H1 (cell line): ENCODE measurements at regions not wholly inside any gene's neighbourhood (a gene's known extent, or its start where the extent isn't known, plus 50 kb on each side); places are given as distances from the start of the nearest gene placed in this dataset.

Experiments used
- CTCF ChIA-PET: fragments of 300-600 bp; sonication (Branson Sonifier 250); formaldehyde crosslinking; loops from one replicate; lab custom pipeline; 2021; ENCODE audit not compliant: partially characterized antibody; lab: Charles Lee
- POLR2A ChIA-PET: fragments of 300-600 bp; sonication (Branson Sonifier 250); formaldehyde crosslinking; loops from one replicate; lab custom pipeline; 2021; ENCODE audit warnings: inconsistent platforms; ENCODE audit not compliant: partially characterized antibody; lab: Charles Lee
- DNase-seq, 2 experiments: peaks; one replicate each; pipeline versions ENCODE4 v3.0.0 to v3.0.0-alpha.2; 2010 to 2022; ENCODE audit warnings: low spot score in 2 of 2, low read depth in 1 of 2, mixed read lengths in 1 of 2
- FAIRE-seq: peaks from 2 replicates; lab custom pipeline; 2011; peaks lifted over from hg19 to GRCh38; lab: Jason Lieb, UNC
- H2AFZ ChIP-seq: 2 replicates; pipeline ENCODE4 v1.8.1; 2012; ENCODE audit warnings: low read length, inconsistent platforms
- H2AK5ac ChIP-seq: 2 replicates; pipeline ENCODE4 v1.6.1; 2013; ENCODE audit warnings: low read depth, low read length
- H2BK120ac ChIP-seq: replicated peaks from 2 replicates; pipeline ENCODE3; 2013; ENCODE audit warnings: low read depth, low read length, inconsistent platforms
- H2BK12ac ChIP-seq: 2 replicates; pipeline ENCODE4 v1.6.1; 2013; ENCODE audit warnings: low read depth, low read length
- H2BK15ac ChIP-seq: 2 replicates; pipeline ENCODE4 v1.6.1; 2013; ENCODE audit warnings: low read length
- H2BK20ac ChIP-seq: 2 replicates; pipeline ENCODE4 v1.6.1; 2013; ENCODE audit warnings: low read length
- H2BK5ac ChIP-seq: 2 replicates; pipeline ENCODE4 v1.6.1; 2013; ENCODE audit warnings: low read depth, low read length
- H3K14ac ChIP-seq: 2 replicates; pipeline ENCODE4 v1.6.1; 2013; ENCODE audit warnings: inconsistent platforms; ENCODE audit not compliant: insufficient read length
- H3K18ac ChIP-seq: 2 replicates; pipeline ENCODE4 v1.6.1; 2013; ENCODE audit warnings: low read length; ENCODE audit errors: extremely low read depth
- H3K23ac ChIP-seq: 2 replicates; pipeline ENCODE4 v1.6.1; 2013; ENCODE audit warnings: inconsistent platforms; ENCODE audit not compliant: insufficient read length
- H3K23me2 ChIP-seq: 2 replicates; pipeline ENCODE4 v1.6.1; 2013; ENCODE audit warnings: low read depth, low read length
- H3K27ac ChIP-seq: 2 replicates; pipeline ENCODE4 v1.6.1; 2011; ENCODE audit warnings: low read depth, low read length, inconsistent platforms
- H3K27me3 ChIP-seq, 4 experiments: replicated peaks in 1 of 4; 1 replicate in 1 of 4; 2 replicates in 3 of 4; pipeline versions ENCODE4 v1.6.1 to v1.8.1; 2011 to 2013; ENCODE audit warnings: low read length in 3 of 4, mild to moderate bottlenecking in 3 of 4, inconsistent platforms in 2 of 4, mixed read lengths in 2 of 4, moderate library complexity in 1 of 4; ENCODE audit not compliant: control insufficient read depth in 3 of 4, insufficient read depth in 3 of 4; ENCODE audit errors: extremely low read depth in 1 of 4
- H3K36me3 ChIP-seq, 4 experiments: 2 replicates each; pipeline versions ENCODE4 v1.6.1 to v1.8.1; 2011 to 2013; ENCODE audit warnings: mild to moderate bottlenecking in 4 of 4, low read length in 3 of 4, moderate library complexity in 2 of 4, control low read depth in 1 of 4, inconsistent platforms in 1 of 4; ENCODE audit not compliant: insufficient read depth in 4 of 4, control insufficient read depth in 2 of 4
- H3K4ac ChIP-seq: replicated peaks from 2 replicates; pipeline ENCODE3; 2013; ENCODE audit warnings: low read length, low read depth, mixed read lengths, inconsistent platforms; ENCODE audit not compliant: insufficient read length
- H3K4me1 ChIP-seq, 4 experiments: replicated peaks in 1 of 4; 1 replicate in 1 of 4; 2 replicates in 3 of 4; pipeline versions ENCODE4 v1.6.1 to v1.8.1; 2011 to 2013; ENCODE audit warnings: low read length in 3 of 4, inconsistent platforms in 2 of 4, mixed read lengths in 1 of 4; ENCODE audit not compliant: insufficient read depth in 4 of 4, control insufficient read depth in 3 of 4
- H3K4me2 ChIP-seq, 2 experiments: 2 replicates each; pipeline versions ENCODE4 v1.6.1 to v1.8.1; 2011 to 2013; ENCODE audit warnings: low read depth in 2 of 2, low read length in 2 of 2, control low read depth in 1 of 2, inconsistent platforms in 1 of 2, mild to moderate bottlenecking in 1 of 2; ENCODE audit not compliant: insufficient read depth in 1 of 2
- H3K4me3 ChIP-seq, 4 experiments: fragments of 200-600, 300-600 bp in 1 of 4; sonication (generic), shearing (Covaris generic), sonication (Bioruptor Twin) in 1 of 4; 2 replicates each; pipeline versions ENCODE4 v1.5.1 to v1.8.1; 2011 to 2016; ENCODE audit warnings: low read length in 4 of 4, low read depth in 3 of 4, control low read depth in 2 of 4, inconsistent platforms in 2 of 4, mild to moderate bottlenecking in 2 of 4, mixed read lengths in 1 of 4, moderate library complexity in 1 of 4; ENCODE audit not compliant: insufficient read depth in 2 of 4; ENCODE audit errors: extremely low read depth in 1 of 4
- H3K56ac ChIP-seq: replicated peaks from 2 replicates; pipeline ENCODE3; 2013; ENCODE audit warnings: low read depth, mild to moderate bottlenecking, mixed read lengths, low read length, inconsistent platforms; ENCODE audit not compliant: insufficient read length
- H3K79me1 ChIP-seq: 2 replicates; pipeline ENCODE4 v1.6.1; 2013; ENCODE audit warnings: low read depth, low read length, control low read depth
- H3K79me2 ChIP-seq, 2 experiments: 2 replicates each; pipeline versions ENCODE4 v1.6.1 to v1.8.1; 2012 to 2013; ENCODE audit warnings: low read length in 2 of 2, mild to moderate bottlenecking in 2 of 2, inconsistent platforms in 1 of 2; ENCODE audit not compliant: insufficient read depth in 2 of 2, control insufficient read depth in 1 of 2
- H3K9ac ChIP-seq, 4 experiments: replicated peaks in 1 of 4; 1 replicate in 1 of 4; 2 replicates in 3 of 4; pipeline versions ENCODE4 v1.6.1 to v1.8.1; 2011 to 2013; ENCODE audit warnings: low read depth in 3 of 4, low read length in 3 of 4, control low read depth in 2 of 4, mild to moderate bottlenecking in 2 of 4, moderate library complexity in 2 of 4, inconsistent platforms in 1 of 4; ENCODE audit errors: extremely low read depth in 1 of 4
- H3K9me3 ChIP-seq, 2 experiments: 2 replicates each; pipeline versions ENCODE4 v1.6.1 to v1.8.1; 2012 to 2013; ENCODE audit warnings: mild to moderate bottlenecking in 2 of 2, moderate library complexity in 2 of 2, control low read depth in 1 of 2, inconsistent platforms in 1 of 2, low read depth in 1 of 2, low read length in 1 of 2, mixed read lengths in 1 of 2; ENCODE audit not compliant: insufficient read depth in 2 of 2
- H4K20me1 ChIP-seq, 2 experiments: replicated peaks in 1 of 2; 2 replicates each; pipeline versions ENCODE3 to v1.8.1; 2011 to 2013; ENCODE audit warnings: inconsistent platforms in 2 of 2, low read length in 2 of 2, mild to moderate bottlenecking in 1 of 2; ENCODE audit not compliant: insufficient read depth in 2 of 2, control insufficient read depth in 1 of 2
- H4K5ac ChIP-seq: 2 replicates; pipeline ENCODE4 v1.6.1; 2013; ENCODE audit warnings: low read length, low read depth, mixed read lengths, inconsistent platforms; ENCODE audit not compliant: insufficient read length
- H4K8ac ChIP-seq: 2 replicates; pipeline ENCODE4 v1.8.0; 2013; ENCODE audit warnings: mild to moderate bottlenecking, moderate library complexity, low read length, inconsistent platforms; ENCODE audit not compliant: insufficient read depth; ENCODE audit errors: extremely low read depth
- H4K91ac ChIP-seq: replicated peaks from 2 replicates; pipeline ENCODE3; 2013; ENCODE audit warnings: low read length, mixed read lengths, inconsistent platforms; ENCODE audit not compliant: insufficient read length
- CBX5 ChIP-seq: fragments of 300-800, 300-1000 bp; sonication (generic); IDR thresholded peaks from 2 replicates; pipeline ENCODE4 v1.7.1; 2016; ENCODE audit warnings: antibody characterized with exemption, low read length, low read depth
- CREB1 ChIP-seq: IDR thresholded peaks from 2 replicates; pipeline ENCODE4 v1.6.1; 2012; ENCODE audit warnings: inconsistent platforms
- CTCF ChIP-seq, 3 experiments: IDR thresholded peaks; 1 replicate in 2 of 3; 2 replicates in 1 of 3; pipeline versions ENCODE4 v1.5.1 to v1.6.1; 2011; ENCODE audit warnings: low read length in 3 of 3, mild to moderate bottlenecking in 3 of 3, inconsistent platforms in 2 of 3, low read depth in 1 of 3, moderate library complexity in 1 of 3; ENCODE audit not compliant: insufficient read depth in 1 of 3; ENCODE audit errors: control extremely low read depth in 1 of 3
- FOSL1 ChIP-seq: IDR thresholded peaks from 2 replicates; pipeline ENCODE4 v1.6.1; 2011; ENCODE audit warnings: mild to moderate bottlenecking, low read depth, low read length, moderate library complexity; ENCODE audit not compliant: insufficient read depth
- KDM4A ChIP-seq: IDR thresholded peaks from one replicate; pipeline ENCODE4 v1.7.1; 2012; ENCODE audit warnings: low read depth, mild to moderate bottlenecking, moderate library complexity, low read length, inconsistent platforms; ENCODE audit not compliant: severe bottlenecking
- KDM5A ChIP-seq: fragments of 200-600 bp; IDR thresholded peaks from 2 replicates; pipeline ENCODE4 v1.7.1; 2012; ENCODE audit warnings: mild to moderate bottlenecking, low read length, inconsistent platforms, mixed read lengths
- POLR2AphosphoS5 ChIP-seq: IDR thresholded peaks from 2 replicates; pipeline ENCODE4 v1.6.1; 2011; ENCODE audit warnings: low read depth, low read length
- RNF2 ChIP-seq: fragments of 200-900, 300-1000 bp; sonication (generic); IDR thresholded peaks from 2 replicates; pipeline ENCODE4 v1.7.1; 2016; ENCODE audit warnings: borderline replicate concordance, low read depth, mild to moderate bottlenecking, antibody characterized with exemption, low read length; ENCODE audit not compliant: poor library complexity, severe bottlenecking; ENCODE audit errors: missing control alignments
- RXRA ChIP-seq: IDR thresholded peaks from 2 replicates; pipeline ENCODE4 v1.6.1; 2011; ENCODE audit warnings: low read depth, mild to moderate bottlenecking, low read length, moderate library complexity; ENCODE audit not compliant: insufficient read depth
- SIN3A ChIP-seq, 2 experiments: IDR thresholded peaks in 1 of 2; conservative IDR thresholded peaks in 1 of 2; 2 replicates each; pipeline ENCODE4 v1.6.1; 2011 to 2012; ENCODE audit warnings: low read length in 2 of 2, improper control_type of control experiment in 1 of 2, low read depth in 1 of 2, mild to moderate bottlenecking in 1 of 2
- SIRT6 ChIP-seq: IDR thresholded peaks from one replicate; pipeline ENCODE4 v1.7.1; 2012; ENCODE audit warnings: low read length, inconsistent platforms
- SRF ChIP-seq: IDR thresholded peaks from 2 replicates; pipeline ENCODE4 v1.6.1; 2011; ENCODE audit warnings: mild to moderate bottlenecking, low read depth, low read length, moderate library complexity
- YY1 ChIP-seq: IDR thresholded peaks from 2 replicates; pipeline ENCODE4 v1.6.1; 2011; ENCODE audit warnings: low read depth, mild to moderate bottlenecking, low read length
- WGBS, 2 experiments: shearing (Covaris generic) in 1 of 2; methylation state at CpG; one replicate each; pipeline versions ENCODE4 v1.1.6 to v1.1.7; 2013 to 2015; ENCODE audit warnings: low lambda C conversion rate in 2 of 2, mixed read lengths in 2 of 2, inconsistent platforms in 1 of 2, low coverage in 1 of 2, missing lambda C conversion rate in 1 of 2; ENCODE audit not compliant: insufficient replicate concordance in 2 of 2, insufficient coverage in 1 of 2, insufficient read length in 1 of 2; ENCODE audit errors: extremely low coverage in 1 of 2, missing lambda C conversion rate in 1 of 2; 5-methylcytosine and 5-hydroxymethylcytosine counted together

GRCh38 chr14:34122650-34123049, 171.8 kb upstream of the EGLN3 start:
- ChIA-PET POLR2A (no interaction called here), CTCF (interaction anchor here (1.5 kb wide), 1 partner anchor 16 kb away, joined by 4 read pairs; no protein-coding TSS in a partner anchor)
- Histone ChIP-seq H3K4ac (no peak overlapping the region), H4K8ac (no peak overlapping the region), H3K27me3 (no peaks in the 10 kb centered on the region), H3K18ac (no peak overlapping the region), H4K91ac (no peak overlapping the region), H2AK5ac (no peak overlapping the region), H3K9ac (no peak overlapping the region), H3K14ac (no peak overlapping the region), H3K27ac (no peak overlapping the region), H2AFZ (no peak overlapping the region), H2BK5ac (no peak overlapping the region), H2BK120ac (no peak overlapping the region), H4K20me1 (no peaks in the 10 kb centered on the region), H2BK15ac (no peak overlapping the region), H3K4me1 (no peaks in the 10 kb centered on the region; a peak in 1 of 7 replicates), H4K5ac (no peak overlapping the region), H2BK12ac (no peak overlapping the region), H3K23me2 (no peaks in the 10 kb centered on the region), H3K4me3 (no peak overlapping the region), H2BK20ac (no peak overlapping the region), H3K36me3 (no peaks in the 10 kb centered on the region), H3K9me3 (no peaks in the 10 kb centered on the region), H3K4me2 (no peak overlapping the region), H3K23ac (no peak overlapping the region), H3K56ac (no peak overlapping the region), H3K79me1 (no peaks in the 10 kb centered on the region), H3K79me2 (no peaks in the 10 kb centered on the region)
- no peak for FAIRE-seq
- 73% methylated on average over 1 of the region's 1 CpG; no CpG with 5 or more reads in 1 of the 2 experiments for WGBS, 2 experiments
- DNase-seq: no peak
- no peak for TF ChIP-seq FOSL1
- no peak for TF ChIP-seq SRF
- TF ChIP-seq POLR2AphosphoS5: no peak
- no peak for TF ChIP-seq YY1
- no peak for TF ChIP-seq RXRA
- no peak for TF ChIP-seq CREB1
- no peak for TF ChIP-seq RNF2
- TF ChIP-seq CBX5: no peak
- no peak for TF ChIP-seq SIN3A (conservative IDR thresholded peaks at IDR 0.05 in 1 of 2, IDR thresholded peaks at IDR 0.05 in 1 of 2; ENCODE audit: low read depth in 1 of 2, low read length in 2 of 2)
- TF ChIP-seq SIRT6: no peak
- no peak for TF ChIP-seq CTCF (IDR thresholded peaks at IDR 0.05; ENCODE audit: control extremely low read depth in 1 of 3, insufficient read depth in 1 of 3, low read depth in 1 of 3, low read length in 3 of 3)
- TF ChIP-seq KDM4A: no peak
- no peak for TF ChIP-seq KDM5A
